HCT116 (cell line): ENCODE measurements at regions not wholly inside any gene's neighbourhood (a gene's known extent, or its start where the extent isn't known, plus 50 kb on each side); places are given as distances from the start of the nearest gene placed in this dataset.

Experiments used
- ATAC-seq: fragments of 200-7000 bp; cut with Tn5 transposase; 2 replicates; pipeline ENCODE4 v1.9.1; 2020; ENCODE audit warnings: mild to moderate bottlenecking, moderate library complexity
- BruUV-seq: library from RNA; stranded (reverse); fragments of 400-500 nt; replicated peaks from 2 replicates; lab custom pipeline; 2021; lab: Mats Ljungman, UMichigan
- CTCF ChIA-PET: fragments of 300-600 bp; sonication (Branson Sonifier 250); formaldehyde crosslinking; loops from one replicate; lab custom pipeline; 2021; ENCODE audit warnings: antibody characterized with exemption; lab: Charles Lee
- POLR2A ChIA-PET: fragments of 300-600, 350-600 bp; sonication (Branson Sonifier 250); formaldehyde crosslinking; loops from one replicate; lab custom pipeline; 2021; ENCODE audit warnings: antibody characterized with exemption; lab: Charles Lee
- RAD21 ChIA-PET, 2 experiments: fragments of 300-600 bp; sonication (Branson Sonifier 250); formaldehyde crosslinking; loops; one replicate each; lab custom pipeline; 2023; ENCODE audit warnings: low total read pairs in 2 of 2; ENCODE audit not compliant: uncharacterized antibody in 2 of 2, unreplicated experiment in 2 of 2, low non-redundant PET in 1 of 2; lab: Charles Lee
- DNase-seq: peaks from one replicate; pipeline ENCODE4 v3.0.0-alpha.2; 2010; ENCODE audit warnings: low read depth, low spot score
- H2AFZ ChIP-seq: fragments of 200-600 bp; shearing (Covaris generic), sonication (generic); 2 replicates; pipeline ENCODE4 v1.6.1; 2017; ENCODE audit warnings: low read depth, mixed run types, mixed read lengths, antibody characterized with exemption, low read length; ENCODE audit not compliant: poor library complexity, severe bottlenecking
- H3K27ac ChIP-seq: 2 replicates; pipeline ENCODE4 v1.5.1; 2012; ENCODE audit warnings: low read depth, low read length
- H3K27me3 ChIP-seq: fragments of 200-600 bp; sonication (generic); 2 replicates; pipeline ENCODE4 v1.6.1; 2016; ENCODE audit warnings: mixed run types, low read length, mixed read lengths; ENCODE audit not compliant: insufficient read depth
- H3K36me3 ChIP-seq, 2 experiments: fragments of 200-500 bp in 1 of 2; fragments of 200-600 bp in 1 of 2; sonication (Bioruptor generic) in 1 of 2; sonication (generic) in 1 of 2; 2 replicates each; pipeline versions ENCODE4 v1.5.1 to v1.6.1; 2014 to 2016; ENCODE audit warnings: low read length in 2 of 2, inconsistent platforms in 1 of 2, mixed read lengths in 1 of 2, mixed run types in 1 of 2; ENCODE audit not compliant: insufficient read depth in 2 of 2, control insufficient read depth in 1 of 2
- H3K4me1 ChIP-seq, 2 experiments: fragments of 200-600 bp in 1 of 2; sonication (generic) in 1 of 2; 2 replicates each; pipeline versions ENCODE4 v1.5.1 to v1.6.1; 2012 to 2017; ENCODE audit warnings: low read length in 2 of 2, inconsistent platforms in 1 of 2, mild to moderate bottlenecking in 1 of 2, mixed read lengths in 1 of 2, mixed run types in 1 of 2, moderate library complexity in 1 of 2; ENCODE audit not compliant: insufficient read depth in 2 of 2, control insufficient read depth in 1 of 2
- H3K4me2 ChIP-seq: fragments of 200-600 bp; sonication (generic); 2 replicates; pipeline ENCODE4 v1.6.1; 2017; ENCODE audit warnings: mixed run types, low read length, mixed read lengths
- H3K4me3 ChIP-seq, 2 experiments: fragments of 200-600 bp in 1 of 2; sonication (generic) in 1 of 2; replicated peaks in 1 of 2; 2 replicates each; pipeline ENCODE4 v1.5.1; 2011 to 2016; ENCODE audit warnings: low read length in 2 of 2, control low read depth in 1 of 2, low read depth in 1 of 2, mild to moderate bottlenecking in 1 of 2, mixed read lengths in 1 of 2, mixed run types in 1 of 2
- H3K79me2 ChIP-seq: fragments of 200-600 bp; sonication (generic); 2 replicates; pipeline ENCODE4 v1.6.1; 2017; ENCODE audit warnings: mild to moderate bottlenecking, mixed run types, low read length, moderate library complexity, mixed read lengths; ENCODE audit not compliant: insufficient read depth
- H3K9ac ChIP-seq: fragments of 200-600 bp; sonication (generic); 2 replicates; pipeline ENCODE4 v1.6.1; 2016; ENCODE audit warnings: low read length, mixed read lengths
- H3K9me2 ChIP-seq: fragments of 200-600 bp; sonication (generic), shearing (Covaris generic); 2 replicates; pipeline ENCODE4 v1.6.1; 2017; ENCODE audit warnings: mixed run types, mild to moderate bottlenecking, moderate library complexity; ENCODE audit not compliant: insufficient read depth
- H3K9me3 ChIP-seq, 2 experiments: fragments of 200-500 bp in 1 of 2; fragments of 200-600 bp in 1 of 2; sonication (Bioruptor generic) in 1 of 2; sonication (generic) in 1 of 2; 2 replicates each; pipeline ENCODE4 v1.6.1; 2014 to 2017; ENCODE audit warnings: low read length in 2 of 2, mixed read lengths in 2 of 2, inconsistent platforms in 1 of 2, low read depth in 1 of 2, mild to moderate bottlenecking in 1 of 2, mixed run types in 1 of 2, moderate library complexity in 1 of 2; ENCODE audit not compliant: control insufficient read depth in 1 of 2, insufficient read depth in 1 of 2
- H4K20me1 ChIP-seq: fragments of 200-600 bp; sonication (generic), shearing (Covaris generic); 2 replicates; pipeline ENCODE4 v1.6.1; 2017; ENCODE audit warnings: mixed run types, mild to moderate bottlenecking, moderate library complexity; ENCODE audit not compliant: insufficient read depth
- ATF3 ChIP-seq: IDR thresholded peaks from 2 replicates; pipeline ENCODE4 v1.6.1; 2012
- CBX3 ChIP-seq: IDR thresholded peaks from 2 replicates; pipeline ENCODE4 v1.6.1; 2012; ENCODE audit warnings: low read depth
- CTCF ChIP-seq, 3 experiments: fragments of 200-600 bp in 1 of 3; sonication (generic) in 1 of 3; IDR thresholded peaks in 2 of 3; conservative IDR thresholded peaks in 1 of 3; 2 replicates each; pipeline ENCODE4 v1.5.1; 2012 to 2017; ENCODE audit warnings: low read depth in 2 of 3, low read length in 2 of 3, antibody characterized with exemption in 1 of 3, borderline replicate concordance in 1 of 3, control low read depth in 1 of 3, mild to moderate bottlenecking in 1 of 3, mixed read lengths in 1 of 3, mixed run types in 1 of 3, moderate library complexity in 1 of 3; ENCODE audit not compliant: insufficient read depth in 1 of 3
- EGR1 ChIP-seq: IDR thresholded peaks from 2 replicates; pipeline ENCODE4 v1.6.1; 2012; ENCODE audit warnings: low read depth
- ELF1 ChIP-seq: IDR thresholded peaks from 2 replicates; pipeline ENCODE4 v1.6.1; 2012; ENCODE audit warnings: low read depth, borderline replicate concordance
- EZH2 ChIP-seq: fragments of 200-600 bp; sonication (generic); IDR thresholded peaks from 2 replicates; pipeline ENCODE4 v1.6.1; 2017; ENCODE audit warnings: antibody characterized with exemption, mixed run types
- FOSL1 ChIP-seq: IDR thresholded peaks from 2 replicates; pipeline ENCODE4 v1.6.1; 2012; ENCODE audit warnings: low read depth
- JUND ChIP-seq: IDR thresholded peaks from 2 replicates; pipeline ENCODE4 v1.6.1; 2012
- MAX ChIP-seq: IDR thresholded peaks from 2 replicates; pipeline ENCODE4 v1.6.1; 2012
- POLR2AphosphoS5 ChIP-seq: IDR thresholded peaks from 2 replicates; pipeline ENCODE4 v1.6.1; 2011; ENCODE audit warnings: mild to moderate bottlenecking, low read depth, low read length, moderate library complexity
- SIN3A ChIP-seq: IDR thresholded peaks from 2 replicates; pipeline ENCODE4 v1.6.1; 2012; ENCODE audit warnings: low read depth
- SRF ChIP-seq: IDR thresholded peaks from 2 replicates; pipeline ENCODE4 v1.6.1; 2012; ENCODE audit warnings: low read depth
- TCF7L2 ChIP-seq: IDR thresholded peaks from 2 replicates; pipeline ENCODE4 v1.7.0; 2011; ENCODE audit warnings: borderline replicate concordance, inconsistent platforms; ENCODE audit not compliant: insufficient read depth, insufficient read length; ENCODE audit errors: extremely low read depth
- YY1 ChIP-seq: IDR thresholded peaks from 2 replicates; pipeline ENCODE4 v1.6.1; 2011; ENCODE audit warnings: low read length, low read depth, moderate library complexity, mild to moderate bottlenecking; ENCODE audit not compliant: insufficient replicate concordance; ENCODE audit errors: extremely low read depth
- ZBTB33 ChIP-seq: IDR thresholded peaks from 2 replicates; pipeline ENCODE4 v1.6.1; 2011; ENCODE audit warnings: mild to moderate bottlenecking, low read length, moderate library complexity; ENCODE audit not compliant: insufficient replicate concordance; ENCODE audit errors: extremely low read depth
- ZFX ChIP-seq: fragments of 450-650 bp; IDR thresholded peaks from 2 replicates; pipeline ENCODE4 v1.6.1; 2017
- ZNF274 ChIP-seq: fragments of 200-500 bp; sonication (Bioruptor generic); IDR thresholded peaks from 2 replicates; pipeline ENCODE4 v1.6.1; 2014; ENCODE audit warnings: mild to moderate bottlenecking, low read depth, low read length, inconsistent platforms
- intact Hi-C: fragments of 100-400 bp; cut with micrococcal nuclease; formaldehyde crosslinking; loops from 2 replicates; pipeline ENCODE4 v1.10.0; 2022

GRCh38 chr10:61343796-61344195, 109.4 kb downstream of the TMEM26 start:
- H3K4me1 ChIP-seq, result no peaks in the 10 kb centered on the region
- no peak for TF ChIP-seq POLR2AphosphoS5
- no peak for TF ChIP-seq FOSL1
- no peak for TF ChIP-seq ELF1
- TF ChIP-seq MAX, result no peak
- TF ChIP-seq ZBTB33, result no peak
- POLR2A ChIA-PET, result no interaction called here
- BruUV-seq, result no TSS peak
- H4K20me1 ChIP-seq, result no peaks in the 10 kb centered on the region
- no peaks in the 10 kb centered on the region for H3K36me3 ChIP-seq
- no peaks in the 10 kb centered on the region for H3K27me3 ChIP-seq
- H3K4me3 ChIP-seq, result no peak overlapping the region
- H3K27ac ChIP-seq, result no peak overlapping the region
- DNase-seq (no peak), ATAC-seq (no peak)
- intact Hi-C loops, result no loop called here
- H3K9me2 ChIP-seq, result no peaks in the 10 kb centered on the region
- H3K79me2 ChIP-seq, result no peaks in the 10 kb centered on the region
- CTCF ChIA-PET, result no interaction called here
- H3K4me2 ChIP-seq, result no peak overlapping the region
- H3K9me3 ChIP-seq, result no peaks in the 10 kb centered on the region
- no peak overlapping the region for H3K9ac ChIP-seq
- RAD21 ChIA-PET, result no interaction called here
- H2AFZ ChIP-seq, result no peak overlapping the region

GRCh38 chr10:61342858-61343572, 110.2 kb downstream of the TMEM26 start:
- ChIA-PET CTCF (no interaction called here), RAD21 (no interaction called here), POLR2A (no interaction called here)
- no peak for DNase-seq
- H3K4me3 ChIP-seq, result no peak overlapping the region
- H3K9me3 ChIP-seq, result no peaks in the 10 kb centered on the region
- no peak overlapping the region for H2AFZ ChIP-seq
- H4K20me1 ChIP-seq, result no peaks in the 10 kb centered on the region
- no peaks in the 10 kb centered on the region for H3K79me2 ChIP-seq
- H3K4me2 ChIP-seq, result no peak overlapping the region
- intact Hi-C loops, result no loop called here
- no peaks in the 10 kb centered on the region for H3K27me3 ChIP-seq
- H3K36me3 ChIP-seq, result no peaks in the 10 kb centered on the region
- H3K9me2 ChIP-seq, result no peaks in the 10 kb centered on the region
- no peak for ATAC-seq
- BruUV-seq, result no TSS peak
- H3K27ac ChIP-seq, result no peak overlapping the region
- no peak overlapping the region for H3K9ac ChIP-seq
- H3K4me1 ChIP-seq, result no peaks in the 10 kb centered on the region
- TF ChIP-seq EGR1 (no peak), ELF1 (no peak), ZNF274 (no peak), YY1 (no peak), CTCF (IDR thresholded peaks at IDR 0.05 in 2 of 3, conservative IDR thresholded peaks at IDR 0.05 in 1 of 3; ENCODE audit: borderline replicate concordance in 1 of 3, insufficient read depth in 1 of 3, low read depth in 2 of 3, low read length in 2 of 3) (no peak), ATF3 (no peak), FOSL1 (no peak), ZFX (no peak), CBX3 (no peak), JUND (no peak), TCF7L2 (no peak), SRF (no peak), EZH2 (no peak), SIN3A (no peak)
